AG09319 (cell line): ENCODE measurements at regions not wholly inside any gene's neighbourhood (a gene's known extent, or its start where the extent isn't known, plus 50 kb on each side); places are given as distances from the start of the nearest gene placed in this dataset.

ENCODE experiments used
- DNase-seq: peaks from one replicate; pipeline ENCODE4 v3.0.0-alpha.2; 2010; ENCODE audit warnings: low read depth; ENCODE audit errors: extremely low read depth
- CTCF ChIP-seq: IDR thresholded peaks from 2 replicates; pipeline ENCODE4 v1.5.1; 2011; ENCODE audit warnings: low read depth, mild to moderate bottlenecking, inconsistent platforms, low read length, moderate library complexity

- DNase-seq: no peak
- TF ChIP-seq CTCF: no peak
Observed at GRCh38 chr14:84021433-84021832, 1508.5 kb upstream of the FLRT2 start.

- no peak for TF ChIP-seq CTCF
- no peak for DNase-seq
Observed at GRCh38 chr14:84024231-84024820, 1505.6 kb upstream of the FLRT2 start.

GRCh38 chr14:84025106-84026012 is 1504.6 kb upstream of the FLRT2 start:
- TF ChIP-seq CTCF: no peak
- no peak for DNase-seq

GRCh38 chr14:84027351-84027750 is 1502.6 kb upstream of the FLRT2 start:
- DNase-seq: no peak
- TF ChIP-seq CTCF: no peak

- no peak for DNase-seq
- no peak for TF ChIP-seq CTCF
Observed at GRCh38 chr14:84028080-84028604, 1501.8 kb upstream of the FLRT2 start.

- DNase-seq: no peak
- TF ChIP-seq CTCF: no peak
Observed at GRCh38 chr14:84029246-84029645, 1500.7 kb upstream of the FLRT2 start.

- no peak for TF ChIP-seq CTCF
- DNase-seq: no peak
Observed at GRCh38 chr14:84029720-84030119, 1500.2 kb upstream of the FLRT2 start.
